K562 (cell line): ENCODE measurements at regions not wholly inside any gene's neighbourhood (a gene's known extent, or its start where the extent isn't known, plus 50 kb on each side); places are given as distances from the start of the nearest gene placed in this dataset.

Source experiments
- ATAC-seq: fragments of 200-7000 bp; cut with Tn5 transposase; 3 replicates; pipeline ENCODE4 v1.9.1; 2020; ENCODE audit warnings: moderate library complexity
- BruUV-seq: library from RNA; stranded (reverse); fragments of 400-500 nt; replicated peaks from 2 replicates; lab custom pipeline; 2021; lab: Mats Ljungman, UMichigan
- CTCF ChIA-PET: fragments of 300-600 bp; formaldehyde crosslinking; extraction: SDS; loops from one replicate; lab custom pipeline; 2021; ENCODE audit warnings: low intra/inter-chr PET ratio; lab: Yijun Ruan, JAX
- POLR2A ChIA-PET: fragments of 300-600, 350-650 bp; sonication (Branson Sonifier 250); formaldehyde crosslinking; extraction: SDS; loops from one replicate; lab custom pipeline; 2021; ENCODE audit warnings: antibody characterized with exemption, inconsistent platforms; lab: Yijun Ruan, JAX
- DNase-seq, 4 experiments: peaks; one replicate each; pipeline versions ENCODE4 v3.0.0 to v3.0.0-alpha.2; 2011 to 2018; ENCODE audit warnings: low spot score in 3 of 4, mixed read lengths in 3 of 4; ENCODE audit errors: extremely low read depth in 1 of 4
- FAIRE-seq: peaks from 2 replicates; lab custom pipeline; 2011; peaks lifted over from hg19 to GRCh38; lab: Jason Lieb, UNC
- H2AFZ ChIP-seq: 2 replicates; pipeline ENCODE4 v1.6.0; 2011; ENCODE audit warnings: low read depth, low read length, control low read depth, inconsistent platforms
- H3K27ac ChIP-seq: fragments of 200-600 bp; 3 replicates; pipeline ENCODE4 v1.8.0; 2011; ENCODE audit warnings: low read depth, mild to moderate bottlenecking, control low read depth, inconsistent platforms, low read length, moderate library complexity, mixed read lengths; ENCODE audit errors: extremely low read depth
- H3K27me3 ChIP-seq, 2 experiments: fragments of 300-600 bp in 1 of 2; 2 replicates in 1 of 2; 3 replicates in 1 of 2; pipeline versions ENCODE4 v1.6.0 to v1.8.0; 2011; ENCODE audit warnings: inconsistent platforms in 2 of 2, low read length in 2 of 2, mild to moderate bottlenecking in 1 of 2, mixed read lengths in 1 of 2, moderate library complexity in 1 of 2; ENCODE audit not compliant: control insufficient read depth in 2 of 2, insufficient read depth in 2 of 2
- H3K36me3 ChIP-seq: fragments of 300-600 bp; 3 replicates; pipeline ENCODE4 v1.8.0; 2011; ENCODE audit warnings: mild to moderate bottlenecking, low read length, inconsistent platforms; ENCODE audit not compliant: control insufficient read depth, insufficient read depth
- H3K4me1 ChIP-seq, 2 experiments: fragments of 200-600 bp in 1 of 2; replicated peaks in 1 of 2; 2 replicates in 1 of 2; 3 replicates in 1 of 2; pipeline versions ENCODE4 v1.5.1 to v1.8.0; 2011; ENCODE audit warnings: inconsistent platforms in 2 of 2, low read length in 2 of 2, mild to moderate bottlenecking in 1 of 2, mixed read lengths in 1 of 2, moderate library complexity in 1 of 2; ENCODE audit not compliant: control insufficient read depth in 2 of 2, insufficient read depth in 2 of 2
- H3K4me2 ChIP-seq: 2 replicates; pipeline ENCODE4 v1.6.1; 2011; ENCODE audit warnings: low read length, control low read depth, inconsistent platforms, mixed read lengths; ENCODE audit not compliant: insufficient read depth
- H3K4me3 ChIP-seq: fragments of 200-600 bp; sonication (generic), shearing (Covaris generic); 2 replicates; pipeline ENCODE4 v1.5.1; 2016; ENCODE audit warnings: control low read depth, inconsistent platforms
- H3K79me2 ChIP-seq: fragments of 200-600 bp; 3 replicates; pipeline ENCODE4 v1.8.0; 2011; ENCODE audit warnings: low read length, inconsistent platforms; ENCODE audit not compliant: control insufficient read depth, insufficient read depth
- H3K9ac ChIP-seq, 2 experiments: 2 replicates each; pipeline versions ENCODE4 v1.6.0 to v1.6.1; 2011; ENCODE audit warnings: low read depth in 2 of 2, low read length in 2 of 2, control low read depth in 1 of 2, inconsistent platforms in 1 of 2, mild to moderate bottlenecking in 1 of 2, mixed read lengths in 1 of 2; ENCODE audit not compliant: insufficient read depth in 1 of 2
- H3K9me1 ChIP-seq: one replicate; pipeline ENCODE4 v1.6.0; 2011; ENCODE audit warnings: inconsistent platforms, mild to moderate bottlenecking, low read length, moderate library complexity; ENCODE audit not compliant: control insufficient read depth, insufficient read depth
- H3K9me3 ChIP-seq: replicated peaks from 2 replicates; pipeline ENCODE4 v1.5.1; 2011; ENCODE audit warnings: low read depth, low read length, inconsistent platforms; ENCODE audit not compliant: control insufficient read depth, insufficient read depth
- H4K20me1 ChIP-seq: replicated peaks from 2 replicates; pipeline ENCODE4 v1.6.1; 2011; ENCODE audit warnings: low read length, inconsistent platforms, mixed read lengths; ENCODE audit not compliant: control insufficient read depth, insufficient read depth
- COPS2 ChIP-seq: fragments of 450-650 bp; conservative IDR thresholded peaks from 2 replicates; pipeline ENCODE4 v1.6.1; 2016; ENCODE audit warnings: mild to moderate bottlenecking, moderate library complexity
- ESRRB ChIP-seq: fragments of 250-450 bp; sonication (Bioruptor Pico); IDR thresholded peaks from 2 replicates; pipeline ENCODE4 v1.5.0; 2020; ENCODE audit warnings: mild to moderate bottlenecking, moderate library complexity, borderline replicate concordance
- HSF4 ChIP-seq: fragments of 250-450 bp; sonication (Bioruptor Pico); IDR thresholded peaks from 2 replicates; pipeline ENCODE4 v2.1.2; 2022; ENCODE audit warnings: mild to moderate bottlenecking, moderate library complexity, borderline replicate concordance
- KLF13 ChIP-seq: fragments of 450-650 bp; IDR thresholded peaks from 2 replicates; pipeline ENCODE4 v1.6.1; 2016; ENCODE audit warnings: missing genetic modification characterization, low read depth, mild to moderate bottlenecking, missing compliant biosample characterization, moderate library complexity, borderline replicate concordance
- MEF2A ChIP-seq: IDR thresholded peaks from 2 replicates; pipeline ENCODE4 v1.6.1; 2011; ENCODE audit warnings: low read depth, mild to moderate bottlenecking, low read length, moderate library complexity; ENCODE audit not compliant: control insufficient read depth
- NRF1 ChIP-seq, 2 experiments: fragments of 450-650 bp; IDR thresholded peaks in 1 of 2; conservative IDR thresholded peaks in 1 of 2; 2 replicates each; pipeline ENCODE4 v1.6.1; 2014; ENCODE audit warnings: mild to moderate bottlenecking in 2 of 2
- PTTG1 ChIP-seq: fragments of 450-650 bp; IDR thresholded peaks from 2 replicates; pipeline ENCODE4 v1.6.1; 2016; ENCODE audit warnings: low read depth, mild to moderate bottlenecking, missing genetic modification characterization, missing compliant biosample characterization
- SNIP1 ChIP-seq: fragments of 450-650 bp; IDR thresholded peaks from 2 replicates; pipeline ENCODE4 v1.7.1; 2017; ENCODE audit warnings: low read depth, mild to moderate bottlenecking
- STAT5A ChIP-seq: IDR thresholded peaks from 2 replicates; pipeline ENCODE4 v1.6.1; 2012; ENCODE audit warnings: low read length, inconsistent platforms, borderline replicate concordance
- ZNF134 ChIP-seq: fragments of 250-450 bp; sonication (Bioruptor Pico); conservative IDR thresholded peaks from 2 replicates; pipeline ENCODE4 v1.4.0; 2020
- ZNF175 ChIP-seq: fragments of 200-800 bp; sonication (Bioruptor generic); IDR thresholded peaks from 2 replicates; pipeline ENCODE4 v1.6.1; 2016; ENCODE audit warnings: low read depth, mild to moderate bottlenecking, missing genetic modification characterization, missing compliant biosample characterization
- ZNF584 ChIP-seq: fragments of 200-800 bp; sonication (Bioruptor generic); IDR thresholded peaks from 2 replicates; pipeline ENCODE4 v1.6.1; 2016; ENCODE audit warnings: low read depth, mild to moderate bottlenecking, missing genetic modification characterization, missing compliant biosample characterization
- WGBS: fragments of 100-300 bp; shearing (Covaris generic); methylation state at CpG from one replicate; pipeline ENCODE4 v1.1.6; 2016; ENCODE audit warnings: low coverage, mixed read lengths; ENCODE audit not compliant: insufficient coverage; ENCODE audit errors: missing lambda C conversion rate; 5-methylcytosine and 5-hydroxymethylcytosine counted together
- in situ Hi-C: fragments of 300-500 bp; cut with MboI; formaldehyde crosslinking; loops from 4 replicates; pipeline ENCODE4 v1.15.0; 2018; ENCODE audit warnings: inconsistent platforms, mixed read lengths
- intact Hi-C: fragments of 100-400 bp; cut with micrococcal nuclease; formaldehyde crosslinking; loops from 2 replicates; pipeline ENCODE4 v1.14.2; 2022

- Histone ChIP-seq H3K9ac (no peak overlapping the region; a peak in 1 of 4 replicates), H3K79me2 (peaks cover 100% of the 10 kb centered on the region), H3K4me3 (no peak overlapping the region), H4K20me1 (peaks cover 77% of the 10 kb centered on the region), H3K27me3 (no peaks in the 10 kb centered on the region), H3K9me3 (no peaks in the 10 kb centered on the region), H3K36me3 (peaks cover 8% of the 10 kb centered on the region; the same call in 1 of the 3 replicates), H2AFZ (no peak overlapping the region), H3K4me2 (no peak overlapping the region), H3K9me1 (no peaks in the 10 kb centered on the region), H3K27ac (no peak overlapping the region), H3K4me1 (peaks cover 8 to 30% of the 10 kb centered on the region in 2 experiments; a peak in 3 of 5 replicates)
- 78% methylated on average over 3 of the region's 4 CpGs for WGBS
- ChIA-PET CTCF (no interaction called here), POLR2A (interaction anchor here (1.0 kb wide), 1 partner anchor 19 kb away, joined by 3 read pairs; no protein-coding TSS in a partner anchor)
- FAIRE-seq (no peak), DNase-seq (no peak), ATAC-seq (peak; percentile 54)
- TF ChIP-seq SNIP1 (no peak), ZNF134 (CRISPR knock-in tag) (no peak), ZNF175 (CRISPR knock-in tag) (no peak), ZNF584 (CRISPR knock-in tag) (no peak), NRF1 (conservative IDR thresholded peaks at IDR 0.05 in 1 of 2, IDR thresholded peaks at IDR 0.05 in 1 of 2) (no peak), KLF13 (tag) (no peak), ESRRB (CRISPR knock-in tag) (no peak), COPS2 (no peak), HSF4 (no peak), MEF2A (no peak), STAT5A (no peak), PTTG1 (no peak)
- in situ Hi-C loops = no loop called here
- no TSS peak for BruUV-seq
- intact Hi-C loops = no loop called here
These were observed 460.1 kb downstream of the SHQ1 start for GRCh38 chr3:72388117-72388516.
